ENCODE measurements at regions not wholly inside any gene's neighbourhood (a gene's known extent, or its start where the extent isn't known, plus 50 kb on each side); places are given as distances from the start of the nearest gene placed in this dataset.

GRCh38 chr1:65681096-65681495 lies 111.6 kb upstream of the PDE4B start (continued):
- TF ChIP-seq YY1 (IDR thresholded peaks at IDR 0.05) = no peak

GRCh38 chr1:65687428-65688214 lies 105.1 kb upstream of the PDE4B start:
- 18% methylated on average over 8 of the region's 8 CpGs for WGBS
- TF ChIP-seq FOXA1 (IDR thresholded peaks at IDR 0.05) (no peak), SP1 (IDR thresholded peaks at IDR 0.05) (no peak), HNF4G (IDR thresholded peaks at IDR 0.05) (no peak), NR2F2 (IDR thresholded peaks at IDR 0.05) (peak; percentile 78), REST (IDR thresholded peaks at IDR 0.05) (peak; percentile 13), ATF3 (IDR thresholded peaks at IDR 0.05) (no peak), CTCF (IDR thresholded peaks at IDR 0.05; ENCODE audit: low read depth, low read length, missing input control) (peak; percentile 99), HNF4A (conservative IDR thresholded peaks at IDR 0.05) (peak; percentile 51 to 83), JUND (IDR thresholded peaks at IDR 0.05) (no peak), ZBTB33 (IDR thresholded peaks at IDR 0.05) (no peak), TAF1 (conservative IDR thresholded peaks at IDR 0.05) (no peak), MAX (IDR thresholded peaks at IDR 0.05) (no peak), GABPA (IDR thresholded peaks at IDR 0.05 in 1 of 2, conservative IDR thresholded peaks at IDR 0.05 in 1 of 2) (no peak), FOXA2 (IDR thresholded peaks at IDR 0.05) (no peak), YY1 (IDR thresholded peaks at IDR 0.05) (no peak), RXRA (IDR thresholded peaks at IDR 0.05) (peak; percentile 58 to 63), RAD21 (IDR thresholded peaks at IDR 0.05) (peak; percentile 100), EGR1 (IDR thresholded peaks at IDR 0.05; ENCODE audit: low read depth in 2 of 2) (no peak)
- Histone ChIP-seq H3K27ac (ENCODE audit: low read depth in 1 of 2, low read length in 2 of 2) (no peak overlapping the region), H3K9me3 (ENCODE audit: control insufficient read depth in 4 of 4, low read length in 3 of 4) (no peaks in the 10 kb centered on the region), H3K36me3 (ENCODE audit: control insufficient read depth in 4 of 4, insufficient read depth in 3 of 4, low read depth in 1 of 4, low read length in 3 of 4) (no peaks in the 10 kb centered on the region), H3K9ac (ENCODE audit: low read depth in 1 of 2, low read length in 2 of 2) (no peak overlapping the region), H3K27me3 (ENCODE audit: control insufficient read depth in 4 of 4, insufficient read depth in 4 of 4, low read length in 3 of 4) (no peaks in the 10 kb centered on the region), H3K4me3 (ENCODE audit: low read depth in 1 of 3, low read length in 3 of 3) (no peak overlapping the region), H3K4me1 (ENCODE audit: control insufficient read depth in 4 of 4, insufficient read depth in 4 of 4, low read length in 3 of 4) (peaks cover 0 to 8% (median 5%) of the 10 kb centered on the region in 4 donors)
- DNase-seq (ENCODE audit: low spot score) = peak; percentile 93
